NCI-H146 treated with DMSO at 0.1 percent for 48 hours (cell line): ENCODE measurements at regions not wholly inside any gene's neighbourhood (a gene's known extent, or its start where the extent isn't known, plus 50 kb on each side); places are given as distances from the start of the nearest gene placed in this dataset.
"Not testable (repeated sequence)": the region's sequence is repeated elsewhere in the genome, so short reads cannot be mapped to it uniquely, and the experiment has no call there.

Experiments
- DNase-seq: peaks from one replicate; lab custom pipeline; 2025; ENCODE audit not compliant: unreplicated experiment; lab: John Stamatoyannopoulos, UW

DNA sequence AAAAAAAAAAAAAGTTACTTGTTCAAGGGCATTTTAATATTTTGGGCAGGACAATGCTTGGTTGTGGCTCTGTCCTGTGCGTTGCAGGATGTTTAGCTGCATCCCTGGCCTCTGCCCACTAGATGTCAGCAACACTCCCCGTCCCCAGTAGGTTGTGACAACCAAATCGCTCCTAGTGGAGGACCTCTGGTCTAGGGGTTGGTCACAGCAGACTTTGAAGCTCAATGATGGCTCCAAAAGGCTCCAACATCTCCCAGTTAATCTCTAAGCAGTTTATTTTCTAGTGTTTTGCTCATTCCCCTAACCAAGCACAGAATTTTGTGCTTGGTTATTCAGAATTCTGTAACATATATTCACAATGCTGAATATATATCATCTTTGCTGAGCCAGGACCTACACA lies 67.0 kb downstream of the CHRNA1 start:
- peak; percentile 25 for DNase-seq

DNA sequence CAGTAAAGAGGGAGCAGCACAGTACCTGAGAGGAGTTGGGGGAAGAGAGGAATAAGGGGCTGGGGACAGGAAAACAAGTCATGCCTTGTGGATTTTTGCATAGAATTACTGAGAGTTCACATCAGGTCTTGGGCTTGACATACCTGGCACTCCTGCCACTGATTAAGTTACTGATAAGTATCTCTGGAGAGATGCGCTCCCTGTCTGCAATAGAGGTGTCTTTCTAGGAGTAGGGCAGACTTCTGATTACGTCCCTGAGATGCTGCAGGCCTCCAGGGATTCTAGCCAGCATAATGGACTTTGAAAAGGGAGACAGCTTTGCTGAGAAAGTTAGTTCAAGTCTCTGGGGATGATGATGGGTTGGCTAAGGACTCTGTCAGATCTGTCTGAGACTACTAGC lies 69.4 kb downstream of the CHRNA1 start:
- no peak for DNase-seq

DNA sequence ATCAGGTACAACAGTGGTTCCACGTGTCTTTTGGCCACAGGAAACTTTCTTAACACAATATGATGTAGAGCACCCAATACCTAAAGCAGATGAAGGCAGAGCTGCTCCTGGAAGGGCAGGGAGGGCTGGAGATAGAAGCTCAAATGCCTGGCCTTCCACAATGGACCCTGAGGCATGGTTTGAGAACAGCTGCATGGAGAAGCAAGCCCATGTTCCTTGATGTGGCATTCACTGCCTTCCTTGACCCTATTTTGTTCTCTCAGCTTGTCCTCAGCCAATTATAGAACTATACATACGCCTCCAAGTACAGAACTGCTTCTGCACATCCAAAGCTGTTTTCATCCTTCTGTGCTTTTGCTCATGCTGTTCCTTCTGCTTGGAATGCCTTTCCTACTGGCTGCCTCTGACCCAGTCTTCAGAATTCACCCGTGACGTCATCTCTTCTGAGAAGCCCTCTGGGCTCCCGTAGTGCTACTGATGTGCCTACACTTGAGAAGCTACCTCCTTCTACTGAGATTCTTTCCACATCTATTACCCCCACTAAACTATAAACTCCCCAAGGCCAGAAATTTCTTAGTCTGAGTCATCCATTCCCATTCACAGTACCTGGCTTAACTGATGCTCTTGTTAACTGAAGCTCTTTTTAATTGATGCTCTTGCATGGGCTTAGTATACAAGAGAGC lies 69.9 kb downstream of the CHRNA1 start:
- DNase-seq = no peak

DNA sequence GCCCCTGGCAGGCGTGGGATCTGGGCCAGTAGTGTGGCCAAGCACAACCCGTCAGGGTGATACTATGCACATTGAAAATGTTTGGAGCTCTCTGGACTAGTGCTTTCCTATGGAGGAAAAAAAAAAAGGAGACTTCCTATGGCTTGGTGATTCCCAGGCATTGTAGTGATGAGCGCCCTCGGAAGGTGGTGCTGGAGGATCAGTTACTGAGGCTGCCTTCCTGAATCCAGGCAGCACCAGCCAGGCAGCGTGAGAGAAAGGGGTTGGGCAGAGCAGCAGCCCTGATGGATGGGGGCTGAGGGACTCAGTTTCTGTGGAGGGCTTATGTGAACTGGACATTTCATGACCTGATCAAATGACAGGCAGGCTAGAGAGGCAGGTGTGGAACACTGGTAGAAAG lies 70.9 kb downstream of the CHRNA1 start:
- no peak for DNase-seq

DNA sequence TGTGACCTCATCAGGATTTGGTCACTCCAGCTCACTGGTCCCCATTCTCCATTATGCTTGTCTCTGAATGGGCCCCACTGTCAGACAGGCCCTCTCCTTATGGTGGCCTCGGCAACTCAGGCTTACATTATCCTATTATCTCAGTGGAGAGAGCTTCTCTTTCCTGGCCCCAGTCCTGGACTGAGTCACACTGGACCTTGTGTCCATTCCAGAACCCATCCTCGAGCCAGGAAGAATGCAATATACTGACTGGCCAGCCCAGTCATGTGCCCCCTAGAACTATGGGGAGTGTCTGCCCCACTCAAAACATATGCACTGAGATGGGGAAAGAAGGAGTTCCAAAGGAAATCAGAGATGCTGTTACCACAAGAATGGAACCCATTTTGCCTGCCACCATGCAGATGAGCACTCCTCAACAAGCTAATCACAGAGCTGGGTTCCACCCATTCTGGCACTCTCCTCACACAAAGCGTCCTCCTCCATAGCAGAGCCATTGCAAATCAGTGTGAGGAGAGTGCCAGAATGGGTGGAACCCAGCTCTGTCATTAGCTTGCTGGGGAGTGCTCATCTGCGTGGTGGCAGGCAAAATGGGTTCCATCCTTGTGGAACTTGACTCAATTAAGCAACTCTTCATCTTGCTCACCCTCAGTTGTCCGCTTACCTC lies 71.9 kb downstream of the CHRNA1 start:
- no peak for DNase-seq

DNA sequence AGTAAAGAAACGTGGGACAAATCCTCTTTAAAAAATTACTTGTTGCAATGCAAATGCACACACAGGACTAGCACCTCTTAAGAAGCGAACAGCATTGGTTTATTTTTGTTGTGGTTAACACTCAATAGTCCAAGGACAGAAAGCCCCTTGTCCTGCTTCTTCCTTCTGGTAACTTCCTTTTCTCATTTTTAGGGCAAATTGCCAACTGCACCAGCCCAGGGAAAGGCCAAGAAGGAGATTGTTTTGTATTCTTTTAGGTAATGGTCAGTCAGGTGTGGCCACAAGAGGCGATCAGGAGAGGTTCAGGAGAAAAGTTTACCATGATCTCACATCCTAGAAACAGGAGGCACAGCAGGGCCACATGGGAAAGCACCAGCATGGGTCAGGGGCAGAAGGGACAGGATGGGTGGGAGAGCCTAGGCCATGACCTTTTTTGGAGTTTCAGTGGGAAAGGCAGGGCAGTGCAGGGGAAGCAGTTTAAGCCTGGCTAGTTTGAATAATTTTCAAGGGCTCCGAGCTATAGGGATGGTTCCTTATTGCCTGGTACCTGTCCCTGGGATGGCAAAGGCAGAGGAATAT lies 73.0 kb downstream of the CHRNA1 start:
- DNase-seq = no peak

DNA sequence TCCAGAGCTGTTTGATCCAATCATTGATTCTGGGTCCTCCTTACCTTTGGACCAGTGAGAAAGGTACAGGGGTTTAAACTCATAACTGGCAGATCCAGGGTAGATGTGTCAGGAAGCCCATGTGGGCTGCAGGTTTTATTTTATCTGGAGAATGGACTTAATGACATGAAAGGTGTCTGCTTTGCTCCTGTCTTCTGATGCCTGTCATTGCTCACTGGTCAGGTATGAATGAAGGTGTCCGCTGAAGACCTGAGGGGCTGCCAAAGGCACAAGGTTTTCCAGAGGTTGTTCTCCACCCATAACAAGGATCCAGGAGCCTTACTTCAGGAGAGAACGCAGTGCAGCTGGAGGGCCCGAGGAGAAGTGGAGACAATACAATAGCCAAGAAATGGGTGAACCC lies 74.2 kb downstream of the CHRNA1 start:
- DNase-seq = no peak

DNA sequence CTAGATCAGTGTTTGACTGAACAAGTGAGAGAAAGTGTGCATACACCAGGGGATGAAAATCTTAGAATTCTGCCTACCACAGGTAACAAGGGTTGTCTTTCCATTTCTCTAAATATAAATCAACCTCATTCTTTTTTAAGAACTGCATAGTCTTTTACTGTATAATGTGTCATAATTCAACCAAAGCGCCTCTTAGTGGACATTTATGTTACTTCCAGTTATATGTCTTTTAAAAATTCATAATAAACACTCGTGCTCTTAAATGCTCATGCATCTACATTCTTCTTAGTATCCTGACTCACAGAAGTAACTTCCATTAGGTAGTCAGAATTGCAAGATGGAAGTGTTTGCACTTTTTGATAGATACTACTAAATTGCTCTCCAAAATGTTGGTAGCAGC lies 76.2 kb downstream of the CHRNA1 start:
- DNase-seq = no peak

DNA sequence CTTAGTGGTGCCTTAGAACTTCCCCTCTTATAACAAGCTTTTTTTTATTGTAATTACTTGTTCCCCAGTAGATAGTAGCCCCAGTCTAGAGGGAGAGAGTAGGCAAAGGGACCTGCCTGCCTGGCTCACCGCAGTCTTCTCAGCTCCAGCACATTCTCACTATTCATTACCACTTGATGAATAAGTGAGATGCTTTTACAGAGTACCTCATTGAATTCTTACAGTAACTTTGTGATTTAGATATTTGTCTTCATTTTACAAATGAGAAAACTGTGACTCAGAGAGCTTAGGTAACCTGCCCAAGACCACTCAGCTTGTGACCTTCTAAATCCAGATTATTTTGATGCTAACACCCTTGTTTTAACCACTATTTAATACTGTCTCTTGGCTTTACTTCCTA lies 77.8 kb downstream of the CHRNA1 start:
- DNase-seq = no peak

DNA sequence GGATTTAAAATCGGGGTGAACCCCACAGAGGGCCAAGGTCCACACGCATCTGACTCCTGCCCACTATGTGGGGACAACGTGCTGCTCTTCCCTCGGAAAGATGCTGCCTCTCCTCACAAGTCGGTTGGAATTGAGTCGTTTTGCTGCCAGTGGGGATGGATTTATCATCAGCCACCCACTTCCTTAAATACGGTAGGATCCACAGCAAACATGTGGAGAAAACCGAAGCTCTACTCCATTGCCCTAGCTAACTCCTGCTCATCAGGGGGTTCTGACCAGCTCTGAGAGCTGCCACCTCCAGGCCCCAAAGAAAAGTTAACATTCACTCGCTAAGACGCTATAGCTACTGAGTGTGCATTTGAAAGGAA lies 80.9 kb downstream of the CHRNA1 start:
- no peak for DNase-seq

DNA sequence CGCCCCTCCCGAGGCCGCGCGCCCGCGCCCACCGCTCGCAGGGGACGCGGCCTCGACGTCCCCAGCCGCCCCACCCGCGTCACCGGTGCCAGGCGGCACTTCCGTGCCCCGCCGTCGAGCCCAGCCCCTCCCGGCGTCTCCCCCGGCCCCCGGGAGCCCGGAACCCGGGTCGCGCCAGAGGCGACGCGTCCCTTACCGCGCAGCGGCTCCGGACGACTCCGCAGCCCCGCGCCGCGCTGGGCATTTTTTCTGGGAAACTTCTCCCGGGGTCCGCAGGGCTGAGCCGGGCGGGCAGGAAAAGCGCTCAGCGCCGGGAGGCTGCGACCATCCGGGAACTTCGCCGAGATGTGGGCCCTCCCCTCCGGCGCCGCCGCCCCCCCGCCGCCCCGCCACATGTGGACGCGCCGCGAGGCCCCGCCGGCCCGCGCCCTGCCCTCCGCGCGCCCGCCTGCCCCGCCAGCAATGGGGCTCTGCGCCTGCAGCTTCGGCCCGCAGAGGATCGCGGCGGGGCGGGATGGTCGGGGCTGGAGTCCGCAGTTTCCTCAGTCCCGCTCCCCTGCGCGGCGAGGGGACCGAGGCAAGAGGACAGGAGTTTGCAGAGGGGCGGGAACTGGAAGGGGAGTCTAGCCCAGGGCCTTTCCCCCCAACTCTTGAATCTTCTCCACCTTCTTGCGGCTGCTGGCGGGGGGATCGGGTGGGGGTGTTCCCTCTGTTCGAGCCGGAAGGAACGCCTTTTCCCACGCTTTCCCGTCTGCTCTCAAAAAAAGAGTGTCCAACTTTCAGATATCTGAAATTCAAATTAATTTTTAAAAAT lies 81.5 kb downstream of the CHRNA1 start:
- no peak for DNase-seq

DNA sequence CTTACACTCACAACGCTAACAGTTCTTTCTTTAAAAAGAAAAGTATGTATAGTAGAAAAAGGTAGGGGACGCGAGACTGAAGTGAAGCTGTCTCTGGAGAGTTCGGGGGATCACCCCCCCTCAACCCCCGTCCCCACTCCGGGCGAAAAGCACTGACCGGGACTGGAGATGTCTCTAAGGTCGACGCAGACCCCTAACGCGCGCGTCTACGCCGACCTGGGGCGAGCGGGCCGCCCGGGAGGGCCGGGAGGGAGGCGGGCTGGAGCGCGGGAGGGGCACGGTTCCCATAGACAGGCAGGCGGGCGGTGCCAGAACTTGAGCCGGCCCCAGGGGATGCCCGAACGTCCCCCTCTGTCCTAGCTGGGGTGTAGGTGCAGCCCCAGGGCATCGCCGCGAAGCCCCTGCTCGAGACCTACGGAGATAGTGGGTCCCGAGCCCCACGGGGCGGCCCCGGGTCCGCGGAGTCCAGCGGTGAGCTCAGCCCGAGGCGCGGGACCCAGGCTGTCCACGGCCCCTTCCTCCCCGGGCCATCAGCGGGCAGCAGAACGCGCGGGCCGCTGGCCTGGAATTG lies 82.2 kb downstream of the CHRNA1 start:
- no peak for DNase-seq

DNA sequence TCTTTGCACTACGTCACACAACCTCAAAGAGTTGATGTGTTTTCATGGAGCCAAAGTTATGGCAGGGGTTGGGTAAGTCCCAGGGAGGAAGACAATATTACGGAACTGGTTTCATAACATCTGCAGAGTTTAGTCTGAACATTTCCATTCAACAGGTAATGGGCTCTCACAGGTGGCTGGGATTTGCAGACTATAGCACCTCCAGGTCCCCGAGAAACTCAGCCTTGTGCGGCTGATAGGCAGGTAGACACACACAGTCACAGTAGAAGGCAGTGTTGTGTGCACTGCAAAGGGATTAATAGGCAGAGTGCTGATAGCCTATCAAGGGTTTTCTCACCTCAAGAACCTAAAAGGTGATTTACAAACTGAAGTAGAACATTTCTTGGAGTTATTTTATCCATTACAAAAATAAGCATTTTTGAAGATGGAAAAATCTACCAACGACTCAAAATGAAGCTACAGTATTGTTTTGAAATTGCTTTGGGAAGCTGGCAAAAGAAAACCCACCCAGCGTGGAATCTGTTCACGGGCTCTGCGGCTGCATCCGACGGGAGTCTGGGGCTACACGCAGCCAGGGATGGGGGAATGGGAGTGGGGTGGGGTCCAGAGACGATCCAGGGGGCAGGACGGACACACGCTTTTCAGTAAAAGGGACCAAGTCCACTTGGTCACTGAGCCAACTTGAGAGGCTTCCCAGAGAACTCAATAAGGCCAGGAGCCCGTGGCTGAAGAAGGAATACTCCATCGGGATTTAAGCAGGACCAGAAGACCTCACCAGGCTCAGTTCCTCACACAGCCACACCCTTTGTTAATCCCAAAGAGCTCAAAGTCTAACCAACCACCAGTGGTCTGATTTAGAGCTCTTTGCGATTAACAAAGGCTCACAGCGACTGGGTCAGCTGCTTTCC lies 82.9 kb downstream of the CHRNA1 start:
- no peak for DNase-seq

DNA sequence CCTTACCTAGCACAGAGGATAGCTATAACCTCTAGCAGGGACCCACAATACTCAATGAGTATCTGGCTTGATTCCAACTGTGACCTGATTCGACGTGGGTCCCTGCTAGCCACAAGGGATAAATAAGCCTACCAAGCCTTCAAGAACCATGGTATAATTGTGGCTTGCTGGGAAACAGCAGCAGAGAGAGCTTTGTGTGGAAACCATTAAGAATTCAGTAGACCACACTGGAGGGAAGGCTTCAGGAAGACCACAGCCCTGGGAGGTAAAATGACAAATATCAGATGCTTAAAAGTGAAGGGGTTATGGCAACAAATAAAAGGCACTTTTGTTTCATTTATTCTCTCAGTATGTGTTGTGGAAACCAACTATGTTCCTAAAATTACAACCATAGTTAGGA lies 82.6 kb upstream of the WIPF1 start:
- DNase-seq = no peak

DNA sequence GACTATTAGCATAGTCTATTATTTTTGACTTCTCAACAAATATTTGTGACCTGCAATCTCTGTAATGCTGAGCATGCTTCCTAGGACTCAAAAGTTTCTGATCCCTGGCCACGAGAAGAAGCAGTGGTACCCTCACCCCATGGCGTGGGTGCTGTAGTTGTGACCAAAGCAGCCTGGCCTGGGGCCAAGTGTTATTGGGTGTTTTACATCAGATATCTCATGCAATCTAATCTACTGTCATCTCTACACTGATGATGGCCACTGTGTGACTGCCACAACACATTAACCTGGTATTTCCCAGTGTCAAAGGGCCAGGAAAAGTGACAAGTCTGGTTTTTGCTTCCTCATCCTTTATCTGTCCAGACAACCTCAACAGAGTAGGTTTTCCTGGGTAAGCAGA lies 80.8 kb upstream of the WIPF1 start:
- no peak for DNase-seq

DNA sequence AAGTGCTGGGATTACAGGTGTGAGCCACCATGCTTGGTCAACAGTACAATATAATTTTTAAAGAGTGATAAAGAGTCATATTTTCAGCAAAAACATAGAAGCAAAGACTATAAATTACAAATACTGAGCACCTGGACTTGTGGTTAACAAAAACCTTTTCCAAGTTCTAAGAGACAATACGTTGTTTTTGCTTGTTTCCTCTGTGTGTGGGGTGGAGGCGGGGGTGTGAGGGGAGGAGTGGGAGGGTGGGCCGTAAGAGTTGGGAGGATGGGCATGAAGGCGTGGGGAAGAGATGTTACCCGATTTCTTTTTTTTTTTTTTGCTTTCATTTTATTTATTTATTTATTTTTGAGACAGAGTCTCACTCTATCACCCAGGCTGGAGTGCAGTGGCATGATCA lies 78.0 kb upstream of the WIPF1 start:
- no peak for DNase-seq

DNA sequence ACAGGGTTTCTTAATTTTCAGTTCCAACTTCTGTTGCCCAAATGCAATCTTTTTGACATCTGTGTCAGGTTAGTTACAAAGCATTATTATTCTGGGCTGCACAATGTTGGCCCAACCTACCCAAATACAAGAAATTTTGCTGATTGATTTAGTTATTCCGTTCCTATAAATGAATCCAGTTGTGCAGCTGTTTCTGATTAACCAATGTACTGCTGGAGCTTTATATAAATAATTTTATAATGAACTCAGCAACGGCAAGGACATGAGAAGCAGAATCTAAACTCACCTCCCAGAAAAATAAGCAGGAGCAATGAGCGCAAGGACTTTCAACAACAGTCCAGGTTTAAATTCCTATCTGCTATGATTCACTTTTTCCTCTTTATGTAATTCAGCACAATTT lies 76.3 kb upstream of the WIPF1 start:
- no peak for DNase-seq

DNA sequence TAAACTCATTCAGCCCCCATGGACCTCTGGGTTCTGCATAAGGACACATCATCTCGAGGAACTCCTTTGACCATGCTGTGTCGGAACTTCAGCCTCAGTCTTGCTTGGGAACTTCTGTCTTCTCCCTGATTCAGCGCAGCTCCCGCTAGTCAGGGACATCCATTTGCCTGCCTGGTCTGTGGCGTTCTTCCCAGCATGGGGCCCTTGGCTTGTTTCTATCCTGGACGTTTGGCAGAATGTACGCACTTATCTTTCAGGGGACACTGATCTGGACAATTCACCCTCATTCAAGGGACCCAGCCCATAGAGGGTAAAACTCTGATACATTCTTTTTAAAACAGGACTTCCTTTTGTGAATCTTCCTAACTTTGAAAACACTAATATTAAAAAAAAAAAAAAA lies 75.8 kb upstream of the WIPF1 start:
- no peak for DNase-seq

DNA sequence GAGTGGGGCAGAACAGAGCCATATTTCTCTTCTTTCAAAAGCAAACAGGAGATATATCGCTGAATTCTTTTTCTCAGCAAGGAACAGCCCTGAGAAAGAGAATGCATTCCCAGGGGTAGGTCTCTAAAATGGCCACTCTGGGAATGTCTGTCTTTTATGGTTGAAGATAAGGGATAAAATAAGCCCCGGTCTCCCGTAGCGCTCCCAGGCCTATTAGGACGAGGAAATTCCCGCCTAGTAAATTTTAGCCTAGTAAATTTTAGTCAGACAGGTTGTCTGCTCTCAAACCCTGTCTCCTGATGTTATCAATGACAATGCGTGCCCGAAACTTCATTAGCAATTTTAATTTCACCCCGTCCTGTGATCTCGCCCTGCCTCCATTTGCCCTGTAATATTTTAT lies 73.9 kb upstream of the WIPF1 start:
- not testable (repeated sequence) for DNase-seq

DNA sequence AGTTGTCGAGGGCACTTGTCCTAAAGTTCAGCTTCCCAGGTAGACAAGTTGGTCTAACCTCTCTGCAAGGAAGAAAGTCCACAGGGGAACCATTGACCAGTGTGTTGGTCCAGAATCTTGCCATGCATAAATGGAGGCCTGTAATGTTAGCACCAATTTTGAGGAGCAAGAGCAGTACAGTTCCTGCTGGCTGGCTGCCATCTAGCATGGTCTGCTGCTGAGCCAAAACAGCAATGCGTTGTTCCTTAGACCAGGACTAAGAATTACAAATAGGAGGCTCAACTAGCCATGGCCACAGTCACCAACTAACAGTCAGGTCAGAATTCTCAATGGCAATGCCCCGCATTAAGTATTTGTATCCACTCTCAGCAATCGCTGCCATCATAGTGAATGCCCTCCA lies 72.8 kb upstream of the WIPF1 start:
- DNase-seq = no peak

DNA sequence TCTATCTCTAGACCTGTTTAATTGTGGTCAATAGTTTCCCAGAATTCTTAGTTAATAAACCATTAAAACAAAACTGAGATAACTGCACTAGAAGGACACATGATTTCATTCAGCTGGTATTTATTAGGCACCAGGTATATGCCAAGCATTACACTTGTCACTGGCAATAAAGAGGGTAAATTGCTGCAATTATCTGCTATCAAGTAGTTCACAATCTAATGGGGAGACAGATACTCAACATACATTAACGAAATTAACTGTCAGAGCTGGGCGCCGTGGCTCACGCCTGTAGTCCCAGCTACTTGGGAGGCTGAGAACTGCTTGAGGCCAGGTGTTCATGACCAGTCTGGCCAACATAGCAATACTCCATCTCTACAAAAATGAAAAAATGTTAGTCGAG lies 71.7 kb upstream of the WIPF1 start:
- DNase-seq = no peak
